Lower lobe of right lung (tissue), 2 donors: ENCODE measurements at regions not wholly inside any gene's neighbourhood (a gene's known extent, or its start where the extent isn't known, plus 50 kb on each side); places are given as distances from the start of the nearest gene placed in this dataset.

ENCODE experiments used
- ATAC-seq, 2 donors: fragments of 200-7000 bp; cut with Tn5 transposase; one replicate each; pipeline ENCODE4 v1.9.1; 2020 to 2022; ENCODE audit warnings: mild to moderate bottlenecking in 2 of 2, moderate library complexity in 2 of 2
- DNase-seq: peaks from one replicate; pipeline ENCODE4 v3.0.0-alpha.2; 2020
- H3K27ac ChIP-seq: fragments of 200-600 bp; one replicate; pipeline ENCODE4 v1.8.0; 2022
- H3K27me3 ChIP-seq: fragments of 200-600 bp; one replicate; pipeline ENCODE4 v1.8.0; 2022; ENCODE audit warnings: low read depth
- H3K36me3 ChIP-seq: fragments of 200-600 bp; one replicate; pipeline ENCODE4 v1.8.0; 2022; ENCODE audit warnings: mild to moderate bottlenecking
- H3K4me1 ChIP-seq: fragments of 200-600 bp; one replicate; pipeline ENCODE4 v1.8.0; 2022
- H3K4me3 ChIP-seq: fragments of 200-600 bp; one replicate; pipeline ENCODE4 v1.8.0; 2022; ENCODE audit warnings: mild to moderate bottlenecking
- H3K9me3 ChIP-seq: fragments of 200-600 bp; one replicate; pipeline ENCODE4 v1.8.0; 2022
- CTCF ChIP-seq: fragments of 200-600 bp; IDR thresholded peaks from one replicate; pipeline ENCODE4 v1.8.0; 2022; ENCODE audit warnings: antibody characterized with exemption, mild to moderate bottlenecking
- intact Hi-C: fragments of 100-400 bp; cut with DNase I; formaldehyde crosslinking; loops from one replicate; pipeline ENCODE4 v1.11.0; 2022
- donor health status: DM: no; HTN: yes; CAD: no; lungs with severe emphysema.

- ATAC-seq (no peak), DNase-seq (no peak)
- H3K27ac ChIP-seq = no peak overlapping the region
- intact Hi-C loops = no loop called here
- peaks cover 3% of the 10 kb centered on the region for H3K27me3 ChIP-seq
- no peak for TF ChIP-seq CTCF
- no peaks in the 10 kb centered on the region for H3K4me1 ChIP-seq
- no peaks in the 10 kb centered on the region for H3K36me3 ChIP-seq
- no peak overlapping the region for H3K4me3 ChIP-seq
- no peaks in the 10 kb centered on the region for H3K9me3 ChIP-seq
These were observed 50.1 kb upstream of the RHOBTB1 start for GRCh38 chr10:60994128-60994527.
